ENCODE measurements at regions not wholly inside any gene's neighbourhood (a gene's known extent, or its start where the extent isn't known, plus 50 kb on each side); places are given as distances from the start of the nearest gene placed in this dataset.

GRCh38 chr18:60445341-60445740 is 72.8 kb upstream of the MC4R start:
- no peak for DNase-seq

GRCh38 chr18:60446821-60447220 is 74.2 kb upstream of the MC4R start:
- peak; percentile 79 for DNase-seq

- DNase-seq: no peak
Measured at GRCh38 chr18:60448487-60449267, 76.1 kb upstream of the MC4R start.

- no peak for DNase-seq
Measured at GRCh38 chr18:60452421-60452820, 79.8 kb upstream of the MC4R start.

DNA sequence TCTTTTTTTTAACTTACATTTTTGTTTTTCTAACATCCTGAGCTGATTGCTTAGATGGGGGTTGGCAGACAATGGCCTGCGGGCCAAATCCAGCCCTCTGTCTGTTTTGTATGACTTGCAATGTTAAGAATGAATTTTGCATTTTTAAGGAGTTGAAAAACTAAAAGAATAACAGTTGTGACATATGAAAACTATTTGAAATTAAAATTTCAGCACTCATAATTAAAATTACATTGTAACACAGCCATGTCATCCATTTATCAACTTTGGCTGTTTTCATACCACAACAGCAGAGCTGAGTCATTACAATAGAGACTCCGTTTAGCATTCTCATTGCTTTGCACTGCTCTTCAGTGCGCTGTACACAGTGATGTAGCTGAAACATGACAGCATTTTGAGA is 94.1 kb upstream of the MC4R start:
- no peak for DNase-seq

- no peak for DNase-seq
Measured at GRCh38 chr18:60469387-60470100, 97.0 kb upstream of the MC4R start.

DNA sequence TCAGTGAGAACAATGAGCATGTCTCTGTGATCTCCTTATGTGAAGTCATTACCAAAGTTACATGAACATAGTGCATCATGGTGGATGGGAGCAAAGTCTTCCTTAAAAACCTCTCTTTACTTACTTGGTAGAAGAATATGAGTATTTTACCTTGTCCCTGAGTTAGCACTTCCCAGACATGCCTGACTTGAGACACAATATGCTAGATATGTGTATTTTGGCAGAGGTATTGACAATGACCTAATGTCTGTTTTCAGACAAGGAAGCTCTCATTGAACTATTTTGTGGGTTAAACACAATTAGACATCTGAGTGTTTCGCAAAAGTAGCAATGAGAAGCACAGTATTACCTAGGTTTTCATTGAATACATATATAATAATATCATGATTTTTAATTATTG is 99.1 kb upstream of the MC4R start:
- no peak for DNase-seq

DNA sequence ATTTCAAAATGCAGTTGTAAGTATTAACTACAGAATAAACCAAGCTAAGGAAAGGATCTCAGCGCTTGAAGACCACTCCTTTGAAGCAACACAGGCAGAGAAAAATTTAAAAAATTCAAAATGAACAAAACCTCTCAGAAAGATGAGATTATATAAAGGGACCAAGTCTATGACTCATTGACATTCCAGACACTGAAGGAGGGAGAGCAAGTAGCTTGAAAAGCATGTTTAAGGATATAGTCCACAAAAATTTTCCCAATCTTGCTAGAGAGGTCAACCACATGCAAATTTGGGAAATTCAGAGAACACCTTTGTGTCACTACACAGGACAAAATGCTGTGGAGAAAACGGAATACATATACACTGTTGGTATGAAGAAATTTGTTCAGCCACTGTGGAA is 112.6 kb upstream of the MC4R start:
- no peak for DNase-seq

DNA sequence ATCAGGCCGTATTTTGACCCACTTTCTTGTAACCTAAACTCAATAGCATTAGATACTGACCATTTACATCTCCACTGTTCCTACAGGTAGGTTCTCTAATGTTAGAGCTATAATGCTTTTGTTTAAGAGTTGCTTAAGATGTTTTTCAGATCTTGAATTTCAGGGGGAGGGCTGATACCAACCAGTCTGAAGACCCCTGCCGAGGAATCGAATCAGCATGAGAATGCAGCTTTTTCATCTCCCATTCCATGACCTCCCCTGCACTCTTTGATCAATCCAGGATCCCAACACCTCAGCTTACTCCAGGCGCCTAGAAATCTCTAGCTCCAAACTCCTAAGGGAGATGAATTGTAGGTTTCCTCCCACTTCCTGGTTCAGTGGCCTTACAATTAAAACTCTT is 120.5 kb upstream of the MC4R start:
- DNase-seq: no peak

DNA sequence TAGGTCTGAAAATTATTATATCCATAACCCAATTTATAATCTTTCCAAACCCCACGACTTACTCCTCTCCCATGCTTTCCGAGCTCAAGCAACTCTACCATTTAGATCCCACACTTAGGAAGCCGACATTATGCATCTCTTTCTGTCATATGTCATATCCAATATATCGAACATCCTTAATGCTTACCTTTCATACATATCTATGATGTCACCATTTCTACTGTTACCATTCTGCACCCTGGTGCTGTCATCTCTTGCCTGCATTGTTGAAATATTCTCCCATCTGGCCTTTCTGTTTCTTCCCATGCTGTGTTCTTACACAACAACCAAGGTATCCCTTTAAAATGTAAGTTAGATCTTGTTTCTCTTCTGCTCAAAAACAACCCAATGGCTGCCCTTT is 127.1 kb upstream of the MC4R start:
- no peak for DNase-seq

DNA sequence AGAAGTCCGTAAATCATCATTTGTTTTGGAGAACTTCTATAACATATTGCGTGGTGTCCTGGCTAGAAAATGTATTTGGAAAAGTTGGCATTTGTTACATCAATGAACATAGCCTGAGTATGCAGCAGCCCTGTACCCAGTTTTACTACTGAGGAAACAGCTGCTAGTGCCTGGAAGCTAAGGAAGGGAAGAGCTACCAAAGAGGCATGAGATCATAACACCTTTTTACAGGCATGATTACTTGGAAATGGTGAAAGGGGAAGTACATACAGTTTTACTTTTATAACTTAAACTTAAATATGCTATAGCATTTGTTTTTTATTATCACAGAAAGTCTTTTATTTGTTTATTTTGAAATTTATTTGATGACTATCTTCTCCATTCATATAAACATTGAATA is 128.4 kb upstream of the MC4R start:
- no peak for DNase-seq

DNA sequence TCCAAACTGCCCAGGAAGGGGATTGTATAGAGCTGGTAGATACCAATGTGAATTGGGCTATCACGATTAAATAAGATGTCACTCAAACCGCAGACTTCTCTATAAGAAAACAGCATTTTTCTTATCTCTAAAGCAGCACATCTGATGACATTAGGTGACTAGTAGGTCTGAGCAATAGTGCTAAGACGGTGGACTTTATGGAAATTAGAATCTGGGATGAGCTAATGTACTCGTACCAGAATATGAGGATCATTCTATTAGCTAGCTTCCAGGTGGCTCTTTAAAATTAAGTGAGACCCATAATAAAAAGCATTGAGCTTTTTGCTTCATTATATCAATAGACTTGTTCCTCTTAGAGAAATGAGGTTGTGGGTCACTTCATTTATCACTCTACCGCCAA is 130.0 kb upstream of the MC4R start:
- DNase-seq: no peak

GRCh38 chr18:60503199-60503598 is 130.6 kb upstream of the MC4R start:
- DNase-seq: no peak

DNA sequence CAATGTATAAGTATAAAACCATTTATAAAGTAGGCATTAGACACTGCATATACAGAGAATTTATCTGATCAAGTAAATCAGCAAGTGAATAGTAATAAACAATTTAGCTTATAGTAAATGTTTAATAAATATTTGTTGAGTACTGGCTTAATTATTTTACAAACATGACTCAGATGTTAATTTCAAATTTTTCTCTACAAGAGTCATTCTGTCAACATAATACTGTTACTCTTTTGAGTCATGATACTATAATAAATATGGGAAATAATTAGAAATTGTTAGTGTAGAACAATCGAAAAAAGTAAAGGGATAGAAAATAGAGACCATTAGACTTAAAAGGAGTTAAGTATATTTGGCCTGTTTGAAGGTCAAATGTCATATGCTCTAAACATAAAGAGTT is 133.6 kb upstream of the MC4R start:
- DNase-seq: no peak

DNA sequence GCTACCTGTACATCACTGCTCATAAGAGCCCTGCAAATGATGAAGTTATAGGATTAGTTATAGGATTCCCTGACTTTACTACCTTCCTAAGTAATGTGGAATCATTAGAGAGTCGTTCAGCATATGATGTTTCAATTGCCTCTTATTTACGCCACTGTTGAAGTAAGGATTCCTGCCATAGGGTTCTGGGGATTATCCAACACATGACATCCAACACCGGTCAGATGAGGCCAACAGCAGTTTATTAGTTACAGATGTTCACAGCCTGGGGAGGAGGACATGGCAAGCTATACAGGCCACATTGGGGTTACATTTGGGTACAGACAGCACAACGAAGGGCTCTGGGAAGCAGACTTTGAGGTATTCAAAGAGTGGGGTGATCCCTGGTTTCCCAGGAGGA is 134.1 kb upstream of the MC4R start:
- DNase-seq: no peak

DNA sequence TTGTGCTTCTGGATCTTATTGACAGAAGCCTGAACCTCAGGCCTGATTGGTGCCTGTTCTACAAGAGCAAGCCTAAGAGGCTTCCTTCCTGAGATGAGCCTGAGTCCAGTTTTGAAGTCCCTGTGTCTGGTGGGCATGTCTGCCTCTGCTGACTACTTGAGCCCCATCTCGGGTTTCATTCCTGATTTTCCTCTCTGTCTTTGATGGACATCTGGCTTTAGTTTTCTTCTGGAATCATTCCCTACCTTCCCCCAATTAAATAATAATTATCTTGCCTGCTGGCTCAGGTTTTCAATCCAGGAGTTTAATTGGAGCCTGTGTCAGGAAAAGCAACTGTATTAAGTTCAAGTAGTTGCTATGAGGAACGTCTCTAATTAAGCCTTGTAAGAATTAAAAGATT is 135.5 kb upstream of the MC4R start:
- DNase-seq: no peak

DNA sequence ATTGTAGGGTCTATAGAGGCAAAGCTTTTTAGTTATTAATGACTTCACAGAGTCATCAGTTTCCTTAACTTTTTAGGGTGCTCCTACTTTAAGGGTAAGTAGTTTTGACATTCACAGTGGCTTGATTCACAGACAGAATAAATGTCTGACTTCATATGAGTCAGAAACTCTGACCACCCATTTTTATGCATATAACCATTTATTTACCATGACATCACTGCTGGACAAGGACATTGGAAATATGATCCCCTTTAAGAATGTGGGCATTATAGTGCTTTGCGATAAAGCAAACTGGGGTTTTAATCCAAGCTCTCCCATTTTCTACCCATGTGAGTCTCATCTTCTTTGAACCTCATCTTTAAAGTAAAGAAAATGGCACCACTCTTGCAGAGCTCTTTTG is 162.0 kb upstream of the MC4R start:
- DNase-seq: no peak

GRCh38 chr18:60537074-60537473 is 164.5 kb upstream of the MC4R start:
- no peak for DNase-seq

GRCh38 chr18:60538891-60539290 is 166.3 kb upstream of the MC4R start:
- no peak for DNase-seq

DNA sequence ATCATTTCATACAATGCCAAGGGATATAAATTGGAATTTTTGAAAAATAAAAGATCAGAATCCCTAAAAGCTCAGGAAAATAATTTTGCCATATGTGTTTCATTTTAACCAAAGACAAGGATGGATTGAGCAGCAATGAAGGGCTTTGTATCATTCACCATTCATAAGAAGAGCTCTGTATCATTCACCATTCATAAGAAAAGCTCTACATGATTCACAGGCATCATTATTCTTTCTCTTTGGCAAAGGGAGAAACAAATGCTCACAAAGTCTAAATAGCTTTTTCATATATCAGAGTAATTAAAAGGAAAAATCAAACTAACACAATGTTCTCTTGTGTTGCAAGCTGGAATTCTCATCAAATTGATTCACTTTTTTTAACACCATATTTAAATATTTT is 169.1 kb upstream of the MC4R start:
- DNase-seq: no peak

DNA sequence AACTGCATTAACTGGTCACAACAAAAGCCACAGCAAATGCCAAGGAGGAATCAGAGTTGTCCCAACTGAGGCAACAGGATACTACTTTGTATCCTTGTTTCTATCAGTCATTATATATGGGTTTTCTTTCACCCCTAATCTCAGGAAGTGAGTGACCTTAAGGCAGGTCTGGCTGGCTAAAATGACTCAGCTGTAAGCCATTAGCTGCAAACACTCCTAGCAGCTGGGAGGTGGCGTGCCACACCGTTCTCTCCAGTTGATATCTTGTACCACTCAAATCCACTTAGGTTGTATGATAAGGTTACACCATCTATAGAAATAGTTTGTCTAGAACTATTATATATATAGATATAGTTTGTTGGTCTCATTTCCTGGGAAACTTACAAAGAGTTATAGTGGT is 171.1 kb upstream of the MC4R start:
- DNase-seq: no peak

- DNase-seq: peak; percentile 28
Measured at GRCh38 chr18:60549338-60549960, 176.9 kb upstream of the MC4R start.

GRCh38 chr18:60552948-60553347 is 180.4 kb upstream of the MC4R start:
- DNase-seq: no peak

DNA sequence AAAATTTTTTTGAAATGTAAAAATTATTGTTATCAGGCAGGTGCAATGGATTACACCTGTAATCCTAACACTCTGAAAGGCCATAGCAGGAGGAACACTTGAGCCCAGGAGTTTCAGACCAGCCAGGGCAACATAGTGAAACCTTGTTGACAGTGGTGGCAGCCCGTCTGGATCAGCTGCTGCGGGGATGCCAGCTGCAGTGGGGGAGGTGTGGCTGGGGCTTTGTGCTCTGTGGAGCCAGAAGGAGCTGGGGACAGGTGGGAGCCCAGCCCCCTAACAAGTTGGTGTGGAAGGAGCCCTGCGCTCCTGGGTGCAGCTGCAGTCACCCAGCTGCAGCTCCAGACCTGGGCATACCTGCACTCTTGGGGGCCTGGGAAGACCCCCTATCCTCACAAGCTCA is 182.4 kb upstream of the MC4R start:
- DNase-seq: peak; percentile 20

Measured in NCI-H187 treated with DMSO at 0.1 percent for 48 hours (cell line).